ENCODE measurements at regions not wholly inside any gene's neighbourhood (a gene's known extent, or its start where the extent isn't known, plus 50 kb on each side); places are given as distances from the start of the nearest gene placed in this dataset.

DNA sequence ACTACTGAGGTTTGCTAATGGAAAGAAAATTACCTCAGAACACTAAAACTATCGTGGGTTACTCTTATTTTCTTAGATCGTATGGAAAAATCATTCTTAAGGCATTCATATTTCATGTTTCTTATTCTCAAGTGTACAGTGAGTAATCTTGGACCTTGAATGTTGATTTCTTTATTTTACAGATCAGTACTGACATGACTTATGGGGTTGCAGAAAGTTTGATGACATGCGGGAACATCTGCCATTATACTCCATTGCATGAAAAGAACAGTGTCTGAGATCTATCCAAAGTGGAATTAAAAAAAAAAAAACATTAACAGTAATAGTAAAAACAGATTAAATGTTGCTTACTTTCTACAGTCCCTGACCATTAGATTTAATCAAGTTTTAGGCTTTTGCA, 1290.2 kb upstream of the WWC1 start:
- Histone ChIP-seq H3K4me3 (ENCODE audit: control insufficient read depth in 2 of 3, extremely low read depth in 1 of 3, insufficient read depth in 2 of 3, low read depth in 1 of 3, low read length in 3 of 3) (no peak overlapping the region), H3K9me3 (ENCODE audit: control insufficient read depth, low read depth, low read length) (no peaks in the 10 kb centered on the region), H4K20me1 (ENCODE audit: control insufficient read depth, extremely low read depth, insufficient read depth, low read length) (no peaks in the 10 kb centered on the region), H3K4me1 (ENCODE audit: control insufficient read depth, extremely low read depth, insufficient read depth, low read length) (no peaks in the 10 kb centered on the region), H3K79me2 (ENCODE audit: control insufficient read depth, insufficient read depth, low read length) (no peaks in the 10 kb centered on the region), H3K9me1 (ENCODE audit: control insufficient read depth, extremely low read depth, insufficient read depth, low read length) (no peaks in the 10 kb centered on the region), H3K4me2 (ENCODE audit: control insufficient read depth, extremely low read depth, insufficient read depth, low read depth, low read length) (no peak overlapping the region), H3K36me3 (ENCODE audit: control insufficient read depth in 2 of 2, extremely low read depth in 1 of 2, insufficient read depth in 2 of 2, low read length in 2 of 2) (no peaks in the 10 kb centered on the region), H3K9ac (ENCODE audit: control insufficient read depth, extremely low read depth, insufficient read depth, low read length) (no peak overlapping the region), H2AFZ (ENCODE audit: control insufficient read depth, low read length) (no peak overlapping the region), H3K27ac (ENCODE audit: control insufficient read depth, insufficient read depth, low read length) (no peak overlapping the region), H3K27me3 (ENCODE audit: control insufficient read depth, extremely low read depth, insufficient read depth, low read length) (no peaks in the 10 kb centered on the region)
- dilution Hi-C loops (cut with MboI; ENCODE audit: extremely low pct_ligation_motif_present, low sequenced_read_pairs) = no loop called here
- FAIRE-seq = no peak
- no peak for TF ChIP-seq CTCF (optimal IDR thresholded peaks at IDR 0.05 in 1 of 3, IDR thresholded peaks at IDR 0.05 in 1 of 3, conservative IDR thresholded peaks at IDR 0.05 in 1 of 3; ENCODE audit: extremely low read depth in 1 of 3, insufficient read depth in 2 of 3, low read length in 3 of 3)
- no peak for TF ChIP-seq EZH2 (IDR thresholded peaks at IDR 0.05; ENCODE audit: low read length)
- no peak for DNase-seq (ENCODE audit: low read depth, low spot score)

- FAIRE-seq = no peak
- dilution Hi-C loops (cut with MboI; ENCODE audit: extremely low pct_ligation_motif_present, low sequenced_read_pairs) = no loop called here
Observed at GRCh38 chr5:167008705-167009104, 1282.7 kb upstream of the WWC1 start.

More at GRCh38 chr5:167008705-167009104, 1282.7 kb upstream of the WWC1 start:
- Histone ChIP-seq H2AFZ (ENCODE audit: control insufficient read depth, low read length) (no peak overlapping the region), H3K36me3 (ENCODE audit: control insufficient read depth in 2 of 2, extremely low read depth in 1 of 2, insufficient read depth in 2 of 2, low read length in 2 of 2) (no peaks in the 10 kb centered on the region), H3K9me1 (ENCODE audit: control insufficient read depth, extremely low read depth, insufficient read depth, low read length) (no peaks in the 10 kb centered on the region), H3K9me3 (ENCODE audit: control insufficient read depth, low read depth, low read length) (no peaks in the 10 kb centered on the region), H3K27ac (ENCODE audit: control insufficient read depth, insufficient read depth, low read length) (no peak overlapping the region), H3K9ac (ENCODE audit: control insufficient read depth, extremely low read depth, insufficient read depth, low read length) (no peak overlapping the region), H3K27me3 (ENCODE audit: control insufficient read depth, extremely low read depth, insufficient read depth, low read length) (no peaks in the 10 kb centered on the region), H3K4me3 (ENCODE audit: control insufficient read depth in 2 of 3, extremely low read depth in 1 of 3, insufficient read depth in 2 of 3, low read depth in 1 of 3, low read length in 3 of 3) (no peak overlapping the region), H3K4me2 (ENCODE audit: control insufficient read depth, extremely low read depth, insufficient read depth, low read depth, low read length) (no peak overlapping the region), H3K79me2 (ENCODE audit: control insufficient read depth, insufficient read depth, low read length) (no peaks in the 10 kb centered on the region), H4K20me1 (ENCODE audit: control insufficient read depth, extremely low read depth, insufficient read depth, low read length) (no peaks in the 10 kb centered on the region), H3K4me1 (ENCODE audit: control insufficient read depth, extremely low read depth, insufficient read depth, low read length) (no peaks in the 10 kb centered on the region)
- DNase-seq (ENCODE audit: low read depth, low spot score) = no peak
- TF ChIP-seq CTCF (optimal IDR thresholded peaks at IDR 0.05 in 1 of 3, IDR thresholded peaks at IDR 0.05 in 1 of 3, conservative IDR thresholded peaks at IDR 0.05 in 1 of 3; ENCODE audit: extremely low read depth in 1 of 3, insufficient read depth in 2 of 3, low read length in 3 of 3) (no peak), EZH2 (IDR thresholded peaks at IDR 0.05; ENCODE audit: low read length) (no peak)

Measured in keratinocyte (primary cell).